ENCODE measurements at regions not wholly inside any gene's neighbourhood (a gene's known extent, or its start where the extent isn't known, plus 50 kb on each side); places are given as distances from the start of the nearest gene placed in this dataset.

- Histone ChIP-seq H3K36me3 (ENCODE audit: insufficient read depth, low read length) (no peaks in the 10 kb centered on the region), H4K20me1 (ENCODE audit: insufficient read depth, low read length) (no peaks in the 10 kb centered on the region), H3K27ac (ENCODE audit: low read depth, low read length) (no peak overlapping the region), H3K9me3 (ENCODE audit: low read depth, low read length) (no peaks in the 10 kb centered on the region), H3K27me3 (ENCODE audit: insufficient read depth, low read length) (no peaks in the 10 kb centered on the region), H3K4me1 (ENCODE audit: insufficient read depth, low read length) (peaks cover 20% of the 10 kb centered on the region), H2AFZ (ENCODE audit: low read length) (no peak overlapping the region), H3K79me2 (ENCODE audit: insufficient read depth, low read length) (no peaks in the 10 kb centered on the region), H3K4me2 (ENCODE audit: insufficient read depth, low read length) (no peak overlapping the region), H3K4me3 (ENCODE audit: insufficient read depth, low read length) (no peak overlapping the region)
- peak; percentile 38 for TF ChIP-seq CTCF (IDR thresholded peaks at IDR 0.05; ENCODE audit: extremely low read depth, low read depth, low read length)
- DNase-seq (ENCODE audit: insufficient read length, low spot score, missing footprints): peak; percentile 74
Measured at GRCh38 chr1:59076612-59077011, 220.3 kb upstream of the FGGY start.

GRCh38 chr1:59077466-59078069 is 219.3 kb upstream of the FGGY start:
- no peaks in the 10 kb centered on the region for H3K9me3 ChIP-seq (ENCODE audit: low read depth, low read length)
- H3K4me2 ChIP-seq (ENCODE audit: insufficient read depth, low read length): no peak overlapping the region
- H3K79me2 ChIP-seq (ENCODE audit: insufficient read depth, low read length): no peaks in the 10 kb centered on the region
- H4K20me1 ChIP-seq (ENCODE audit: insufficient read depth, low read length): no peaks in the 10 kb centered on the region
- H3K27ac ChIP-seq (ENCODE audit: low read depth, low read length): no peak overlapping the region
- no peak overlapping the region for H3K4me3 ChIP-seq (ENCODE audit: insufficient read depth, low read length)
- no peaks in the 10 kb centered on the region for H3K36me3 ChIP-seq (ENCODE audit: insufficient read depth, low read length)
- no peak for DNase-seq (ENCODE audit: insufficient read length, low spot score, missing footprints)
- H3K27me3 ChIP-seq (ENCODE audit: insufficient read depth, low read length): no peaks in the 10 kb centered on the region
- TF ChIP-seq CTCF (IDR thresholded peaks at IDR 0.05; ENCODE audit: extremely low read depth, low read depth, low read length): no peak
- no peak overlapping the region for H2AFZ ChIP-seq (ENCODE audit: low read length)
- H3K4me1 ChIP-seq (ENCODE audit: insufficient read depth, low read length): peaks cover 21% of the 10 kb centered on the region

GRCh38 chr1:59078070-59078800 is 218.7 kb upstream of the FGGY start:
- H3K4me2 ChIP-seq (ENCODE audit: insufficient read depth, low read length): no peak overlapping the region
- H3K4me3 ChIP-seq (ENCODE audit: insufficient read depth, low read length): no peak overlapping the region
- H4K20me1 ChIP-seq (ENCODE audit: insufficient read depth, low read length): no peaks in the 10 kb centered on the region
- no peak overlapping the region for H2AFZ ChIP-seq (ENCODE audit: low read length)
- TF ChIP-seq CTCF (IDR thresholded peaks at IDR 0.05; ENCODE audit: extremely low read depth, low read depth, low read length): no peak
- H3K36me3 ChIP-seq (ENCODE audit: insufficient read depth, low read length): no peaks in the 10 kb centered on the region
- H3K27me3 ChIP-seq (ENCODE audit: insufficient read depth, low read length): no peaks in the 10 kb centered on the region
- peaks cover 21% of the 10 kb centered on the region for H3K4me1 ChIP-seq (ENCODE audit: insufficient read depth, low read length)
- H3K9me3 ChIP-seq (ENCODE audit: low read depth, low read length): no peaks in the 10 kb centered on the region
- H3K79me2 ChIP-seq (ENCODE audit: insufficient read depth, low read length): no peaks in the 10 kb centered on the region
- no peak overlapping the region for H3K27ac ChIP-seq (ENCODE audit: low read depth, low read length)
- no peak for DNase-seq (ENCODE audit: insufficient read length, low spot score, missing footprints)

GRCh38 chr1:59078866-59079265 is 218.0 kb upstream of the FGGY start:
- peaks cover 21% of the 10 kb centered on the region for H3K4me1 ChIP-seq (ENCODE audit: insufficient read depth, low read length)
- no peaks in the 10 kb centered on the region for H3K79me2 ChIP-seq (ENCODE audit: insufficient read depth, low read length)
- no peaks in the 10 kb centered on the region for H3K27me3 ChIP-seq (ENCODE audit: insufficient read depth, low read length)
- H4K20me1 ChIP-seq (ENCODE audit: insufficient read depth, low read length): no peaks in the 10 kb centered on the region
- no peaks in the 10 kb centered on the region for H3K9me3 ChIP-seq (ENCODE audit: low read depth, low read length)
- H3K27ac ChIP-seq (ENCODE audit: low read depth, low read length): no peak overlapping the region
- TF ChIP-seq CTCF (IDR thresholded peaks at IDR 0.05; ENCODE audit: extremely low read depth, low read depth, low read length): no peak
- H3K36me3 ChIP-seq (ENCODE audit: insufficient read depth, low read length): no peaks in the 10 kb centered on the region
- DNase-seq (ENCODE audit: insufficient read length, low spot score, missing footprints): no peak
- H2AFZ ChIP-seq (ENCODE audit: low read length): no peak overlapping the region
- H3K4me3 ChIP-seq (ENCODE audit: insufficient read depth, low read length): no peak overlapping the region
- no peak overlapping the region for H3K4me2 ChIP-seq (ENCODE audit: insufficient read depth, low read length)

All from osteoblast (primary cell).